H1 (cell line): ENCODE measurements at regions not wholly inside any gene's neighbourhood (a gene's known extent, or its start where the extent isn't known, plus 50 kb on each side); places are given as distances from the start of the nearest gene placed in this dataset.
A peak's percentile ranks its signal among the peaks of the same experiment; 100 is the strongest.

Experiments used
- CTCF ChIA-PET: fragments of 300-600 bp; sonication (Branson Sonifier 250); formaldehyde crosslinking; loops from one replicate; lab custom pipeline; 2021; ENCODE audit not compliant: partially characterized antibody; lab: Charles Lee
- POLR2A ChIA-PET: fragments of 300-600 bp; sonication (Branson Sonifier 250); formaldehyde crosslinking; loops from one replicate; lab custom pipeline; 2021; ENCODE audit warnings: inconsistent platforms; ENCODE audit not compliant: partially characterized antibody; lab: Charles Lee
- DNase-seq, 2 experiments: peaks; one replicate each; pipeline versions ENCODE4 v3.0.0 to v3.0.0-alpha.2; 2010 to 2022; ENCODE audit warnings: low spot score in 2 of 2, low read depth in 1 of 2, mixed read lengths in 1 of 2
- FAIRE-seq: peaks from 2 replicates; lab custom pipeline; 2011; peaks lifted over from hg19 to GRCh38; lab: Jason Lieb, UNC
- H2AFZ ChIP-seq: 2 replicates; pipeline ENCODE4 v1.8.1; 2012; ENCODE audit warnings: low read length, inconsistent platforms
- H2AK5ac ChIP-seq: 2 replicates; pipeline ENCODE4 v1.6.1; 2013; ENCODE audit warnings: low read depth, low read length
- H2BK120ac ChIP-seq: replicated peaks from 2 replicates; pipeline ENCODE3; 2013; ENCODE audit warnings: low read depth, low read length, inconsistent platforms
- H2BK12ac ChIP-seq: 2 replicates; pipeline ENCODE4 v1.6.1; 2013; ENCODE audit warnings: low read depth, low read length
- H2BK15ac ChIP-seq: 2 replicates; pipeline ENCODE4 v1.6.1; 2013; ENCODE audit warnings: low read length
- H2BK20ac ChIP-seq: 2 replicates; pipeline ENCODE4 v1.6.1; 2013; ENCODE audit warnings: low read length
- H2BK5ac ChIP-seq: 2 replicates; pipeline ENCODE4 v1.6.1; 2013; ENCODE audit warnings: low read depth, low read length
- H3K14ac ChIP-seq: 2 replicates; pipeline ENCODE4 v1.6.1; 2013; ENCODE audit warnings: inconsistent platforms; ENCODE audit not compliant: insufficient read length
- H3K18ac ChIP-seq: 2 replicates; pipeline ENCODE4 v1.6.1; 2013; ENCODE audit warnings: low read length; ENCODE audit errors: extremely low read depth
- H3K23ac ChIP-seq: 2 replicates; pipeline ENCODE4 v1.6.1; 2013; ENCODE audit warnings: inconsistent platforms; ENCODE audit not compliant: insufficient read length
- H3K23me2 ChIP-seq: 2 replicates; pipeline ENCODE4 v1.6.1; 2013; ENCODE audit warnings: low read depth, low read length
- H3K27ac ChIP-seq: 2 replicates; pipeline ENCODE4 v1.6.1; 2011; ENCODE audit warnings: low read depth, low read length, inconsistent platforms
- H3K27me3 ChIP-seq, 4 experiments: replicated peaks in 1 of 4; 1 replicate in 1 of 4; 2 replicates in 3 of 4; pipeline versions ENCODE4 v1.6.1 to v1.8.1; 2011 to 2013; ENCODE audit warnings: low read length in 3 of 4, mild to moderate bottlenecking in 3 of 4, inconsistent platforms in 2 of 4, mixed read lengths in 2 of 4, moderate library complexity in 1 of 4; ENCODE audit not compliant: control insufficient read depth in 3 of 4, insufficient read depth in 3 of 4; ENCODE audit errors: extremely low read depth in 1 of 4
- H3K36me3 ChIP-seq, 4 experiments: 2 replicates each; pipeline versions ENCODE4 v1.6.1 to v1.8.1; 2011 to 2013; ENCODE audit warnings: mild to moderate bottlenecking in 4 of 4, low read length in 3 of 4, moderate library complexity in 2 of 4, control low read depth in 1 of 4, inconsistent platforms in 1 of 4; ENCODE audit not compliant: insufficient read depth in 4 of 4, control insufficient read depth in 2 of 4
- H3K4ac ChIP-seq: replicated peaks from 2 replicates; pipeline ENCODE3; 2013; ENCODE audit warnings: low read length, low read depth, mixed read lengths, inconsistent platforms; ENCODE audit not compliant: insufficient read length
- H3K4me1 ChIP-seq, 4 experiments: replicated peaks in 1 of 4; 1 replicate in 1 of 4; 2 replicates in 3 of 4; pipeline versions ENCODE4 v1.6.1 to v1.8.1; 2011 to 2013; ENCODE audit warnings: low read length in 3 of 4, inconsistent platforms in 2 of 4, mixed read lengths in 1 of 4; ENCODE audit not compliant: insufficient read depth in 4 of 4, control insufficient read depth in 3 of 4
- H3K4me2 ChIP-seq, 2 experiments: 2 replicates each; pipeline versions ENCODE4 v1.6.1 to v1.8.1; 2011 to 2013; ENCODE audit warnings: low read depth in 2 of 2, low read length in 2 of 2, control low read depth in 1 of 2, inconsistent platforms in 1 of 2, mild to moderate bottlenecking in 1 of 2; ENCODE audit not compliant: insufficient read depth in 1 of 2
- H3K4me3 ChIP-seq, 4 experiments: fragments of 200-600, 300-600 bp in 1 of 4; sonication (generic), shearing (Covaris generic), sonication (Bioruptor Twin) in 1 of 4; 2 replicates each; pipeline versions ENCODE4 v1.5.1 to v1.8.1; 2011 to 2016; ENCODE audit warnings: low read length in 4 of 4, low read depth in 3 of 4, control low read depth in 2 of 4, inconsistent platforms in 2 of 4, mild to moderate bottlenecking in 2 of 4, mixed read lengths in 1 of 4, moderate library complexity in 1 of 4; ENCODE audit not compliant: insufficient read depth in 2 of 4; ENCODE audit errors: extremely low read depth in 1 of 4
- H3K56ac ChIP-seq: replicated peaks from 2 replicates; pipeline ENCODE3; 2013; ENCODE audit warnings: low read depth, mild to moderate bottlenecking, mixed read lengths, low read length, inconsistent platforms; ENCODE audit not compliant: insufficient read length
- H3K79me1 ChIP-seq: 2 replicates; pipeline ENCODE4 v1.6.1; 2013; ENCODE audit warnings: low read depth, low read length, control low read depth
- H3K79me2 ChIP-seq, 2 experiments: 2 replicates each; pipeline versions ENCODE4 v1.6.1 to v1.8.1; 2012 to 2013; ENCODE audit warnings: low read length in 2 of 2, mild to moderate bottlenecking in 2 of 2, inconsistent platforms in 1 of 2; ENCODE audit not compliant: insufficient read depth in 2 of 2, control insufficient read depth in 1 of 2
- H3K9ac ChIP-seq, 4 experiments: replicated peaks in 1 of 4; 1 replicate in 1 of 4; 2 replicates in 3 of 4; pipeline versions ENCODE4 v1.6.1 to v1.8.1; 2011 to 2013; ENCODE audit warnings: low read depth in 3 of 4, low read length in 3 of 4, control low read depth in 2 of 4, mild to moderate bottlenecking in 2 of 4, moderate library complexity in 2 of 4, inconsistent platforms in 1 of 4; ENCODE audit errors: extremely low read depth in 1 of 4
- H3K9me3 ChIP-seq, 2 experiments: 2 replicates each; pipeline versions ENCODE4 v1.6.1 to v1.8.1; 2012 to 2013; ENCODE audit warnings: mild to moderate bottlenecking in 2 of 2, moderate library complexity in 2 of 2, control low read depth in 1 of 2, inconsistent platforms in 1 of 2, low read depth in 1 of 2, low read length in 1 of 2, mixed read lengths in 1 of 2; ENCODE audit not compliant: insufficient read depth in 2 of 2
- H4K20me1 ChIP-seq, 2 experiments: replicated peaks in 1 of 2; 2 replicates each; pipeline versions ENCODE3 to v1.8.1; 2011 to 2013; ENCODE audit warnings: inconsistent platforms in 2 of 2, low read length in 2 of 2, mild to moderate bottlenecking in 1 of 2; ENCODE audit not compliant: insufficient read depth in 2 of 2, control insufficient read depth in 1 of 2
- H4K5ac ChIP-seq: 2 replicates; pipeline ENCODE4 v1.6.1; 2013; ENCODE audit warnings: low read length, low read depth, mixed read lengths, inconsistent platforms; ENCODE audit not compliant: insufficient read length
- H4K8ac ChIP-seq: 2 replicates; pipeline ENCODE4 v1.8.0; 2013; ENCODE audit warnings: mild to moderate bottlenecking, moderate library complexity, low read length, inconsistent platforms; ENCODE audit not compliant: insufficient read depth; ENCODE audit errors: extremely low read depth
- H4K91ac ChIP-seq: replicated peaks from 2 replicates; pipeline ENCODE3; 2013; ENCODE audit warnings: low read length, mixed read lengths, inconsistent platforms; ENCODE audit not compliant: insufficient read length
- NRF1 ChIP-seq: IDR thresholded peaks from 2 replicates; pipeline ENCODE4 v1.6.1; 2011; ENCODE audit warnings: mild to moderate bottlenecking, low read depth, low read length, improper control_type of control experiment
- SP4 ChIP-seq: IDR thresholded peaks from 2 replicates; pipeline ENCODE4 v1.6.1; 2012; ENCODE audit warnings: low read length, inconsistent platforms
- WGBS, 2 experiments: shearing (Covaris generic) in 1 of 2; methylation state at CpG; one replicate each; pipeline versions ENCODE4 v1.1.6 to v1.1.7; 2013 to 2015; ENCODE audit warnings: low lambda C conversion rate in 2 of 2, mixed read lengths in 2 of 2, inconsistent platforms in 1 of 2, low coverage in 1 of 2, missing lambda C conversion rate in 1 of 2; ENCODE audit not compliant: insufficient replicate concordance in 2 of 2, insufficient coverage in 1 of 2, insufficient read length in 1 of 2; ENCODE audit errors: extremely low coverage in 1 of 2, missing lambda C conversion rate in 1 of 2; 5-methylcytosine and 5-hydroxymethylcytosine counted together

GRCh38 chr1:29931477-29932175 lies 695.3 kb downstream of the PTPRU start:
- H2BK15ac ChIP-seq, result 0 out of 2 replicates have a peak overlapping the region, but pooled peaks have one; percentile 35
- TF ChIP-seq SP4 (no peak), NRF1 (no peak)

More at GRCh38 chr1:29931477-29932175, 695.3 kb downstream of the PTPRU start:
- Histone ChIP-seq H3K23ac (no peak overlapping the region), H2BK120ac (no peak overlapping the region), H2BK20ac (peak overlapping the region; percentile 29; the same call in 1 of the 2 replicates), H3K56ac (no peak overlapping the region), H3K36me3 (no peaks in the 10 kb centered on the region), H3K18ac (no peak overlapping the region), H4K20me1 (no peaks in the 10 kb centered on the region), H3K79me2 (no peaks in the 10 kb centered on the region), H3K9me3 (no peaks in the 10 kb centered on the region), H2BK5ac (no peak overlapping the region), H3K23me2 (no peaks in the 10 kb centered on the region; the same call in none of the 2 replicates), H3K27me3 (no peaks in the 10 kb centered on the region; a peak in 1 of 7 replicates), H4K5ac (no peak overlapping the region), H3K9ac (no peak overlapping the region), H3K4me1 (peaks cover 0 to 14% (median 11%) of the 10 kb centered on the region in 4 experiments; a peak in 6 of 7 replicates), H4K8ac (no peak overlapping the region), H3K27ac (no peak overlapping the region), H3K14ac (no peak overlapping the region), H3K4me3 (no peak overlapping the region), H3K4ac (no peak overlapping the region), H2AK5ac (no peak overlapping the region), H3K4me2 (no peak overlapping the region; a peak in 1 of 4 replicates), H2AFZ (peak overlapping the region; percentile 58; the same call in 1 of the 2 replicates), H2BK12ac (peak overlapping the region; percentile 4; the same call in 1 of the 2 replicates), H4K91ac (peak overlapping the region; percentile 22), H3K79me1 (no peaks in the 10 kb centered on the region)
- no peak for FAIRE-seq
- 84% methylated on average over 13 of the region's 13 CpGs; no CpG with 5 or more reads in 1 of the 2 experiments for WGBS, 2 experiments
- ChIA-PET POLR2A (interaction anchor here (1.4 kb wide), 1 partner anchor 14 kb away, joined by 6 read pairs; no protein-coding TSS in a partner anchor), CTCF (interaction anchor here (0.6 to 1.3 kb wide), 5 partner anchors 34 to 741 kb away, joined by 3 to 5 read pairs (median 3); no protein-coding TSS in a partner anchor)
- no peak for DNase-seq
